MM.1S (cell line): ENCODE measurements at regions not wholly inside any gene's neighbourhood (a gene's known extent, or its start where the extent isn't known, plus 50 kb on each side); places are given as distances from the start of the nearest gene placed in this dataset.

Experiments
- EZH2 ChIP-seq: fragments of 300-600 bp; sonication (generic); optimal IDR thresholded peaks from 2 replicates; pipeline ENCODE3; 2017; ENCODE audit warnings: low read depth, mild to moderate bottlenecking, antibody characterized with exemption, low read length, mixed read lengths
- TF ChIP-seq, protein P1 (sequence below): fragments of 300-600 bp; sonication (generic); IDR thresholded peaks from 2 replicates; pipeline ENCODE4 v1.5.1; 2016; ENCODE audit warnings: antibody characterized with exemption, low read length, mixed read lengths

DNA sequence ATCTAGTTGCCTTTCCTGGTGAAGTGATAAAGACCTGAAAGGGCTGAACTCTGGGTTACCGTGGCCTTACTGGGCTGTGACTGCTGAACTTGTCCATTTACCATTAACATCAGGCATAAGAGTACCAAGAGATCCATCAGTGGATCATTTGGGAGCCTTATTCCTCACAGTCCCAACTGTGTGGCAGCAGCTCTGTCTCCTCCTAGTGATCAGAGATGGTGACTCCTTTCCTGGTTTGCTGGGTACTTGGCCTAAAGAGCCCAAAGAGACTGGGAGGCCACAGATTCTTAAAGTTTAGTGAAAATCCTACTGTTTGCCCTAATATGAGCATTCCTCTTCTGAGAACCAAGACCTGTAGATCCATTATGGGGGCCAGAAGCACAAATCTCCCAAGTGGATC is 56.3 kb upstream of the ATP6AP2 start:
- TF ChIP-seq, protein P1, sequence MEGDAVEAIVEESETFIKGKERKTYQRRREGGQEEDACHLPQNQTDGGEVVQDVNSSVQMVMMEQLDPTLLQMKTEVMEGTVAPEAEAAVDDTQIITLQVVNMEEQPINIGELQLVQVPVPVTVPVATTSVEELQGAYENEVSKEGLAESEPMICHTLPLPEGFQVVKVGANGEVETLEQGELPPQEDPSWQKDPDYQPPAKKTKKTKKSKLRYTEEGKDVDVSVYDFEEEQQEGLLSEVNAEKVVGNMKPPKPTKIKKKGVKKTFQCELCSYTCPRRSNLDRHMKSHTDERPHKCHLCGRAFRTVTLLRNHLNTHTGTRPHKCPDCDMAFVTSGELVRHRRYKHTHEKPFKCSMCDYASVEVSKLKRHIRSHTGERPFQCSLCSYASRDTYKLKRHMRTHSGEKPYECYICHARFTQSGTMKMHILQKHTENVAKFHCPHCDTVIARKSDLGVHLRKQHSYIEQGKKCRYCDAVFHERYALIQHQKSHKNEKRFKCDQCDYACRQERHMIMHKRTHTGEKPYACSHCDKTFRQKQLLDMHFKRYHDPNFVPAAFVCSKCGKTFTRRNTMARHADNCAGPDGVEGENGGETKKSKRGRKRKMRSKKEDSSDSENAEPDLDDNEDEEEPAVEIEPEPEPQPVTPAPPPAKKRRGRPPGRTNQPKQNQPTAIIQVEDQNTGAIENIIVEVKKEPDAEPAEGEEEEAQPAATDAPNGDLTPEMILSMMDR: no peak
- TF ChIP-seq EZH2: no peak
